ENCODE measurements at regions not wholly inside any gene's neighbourhood (a gene's known extent, or its start where the extent isn't known, plus 50 kb on each side); places are given as distances from the start of the nearest gene placed in this dataset.

- ATAC-seq (ENCODE audit: low read depth) (no peak), DNase-seq (no peak)
- no peaks in the 10 kb centered on the region for H4K20me1 ChIP-seq (ENCODE audit: control insufficient read depth, insufficient read depth, low read length, poor library complexity, severe bottlenecking)
- H3K9ac ChIP-seq (ENCODE audit: low read length): no peak overlapping the region
- peaks cover 0 to 16% (median 0%) of the 10 kb centered on the region in 3 donors for H3K9me3 ChIP-seq (ENCODE audit: control extremely low read depth in 1 of 3, control insufficient read depth in 2 of 3, insufficient read depth in 1 of 3, low read length in 2 of 3)
- H3K4me1 ChIP-seq (ENCODE audit: control insufficient read depth in 2 of 2, insufficient read depth in 2 of 2, low read length in 2 of 2): no peaks in the 10 kb centered on the region
- WGBS (ENCODE audit: insufficient coverage): 67% methylated on average over 11 of the region's 16 CpGs
- Mint-ChIP-seq H3K9me3 (ENCODE audit: insufficient read depth) (peaks cover 6% of the 10 kb centered on the region), H3K27ac (no peak overlapping the region), H3K4me1 (no peaks in the 10 kb centered on the region), H3K27me3 (no peaks in the 10 kb centered on the region), H3K4me3 (no peak overlapping the region)
- H3K4me3 ChIP-seq (ENCODE audit: control extremely low read depth in 1 of 5, extremely low read depth in 1 of 5, insufficient read depth in 1 of 5, low read depth in 2 of 5, low read length in 4 of 5): no peak overlapping the region
- TF ChIP-seq EZH2 (IDR thresholded peaks at IDR 0.05; ENCODE audit: borderline replicate concordance, insufficient read depth, low read depth, low read length, poor library complexity, severe bottlenecking): no peak
- TF ChIP-seq CTCF (IDR thresholded peaks at IDR 0.05): no peak
- ChIA-PET POLR2A (no interaction called here), CTCF (no interaction called here)
- intact Hi-C loops (cut with micrococcal nuclease): no loop called here
- no peak overlapping the region for H2AFZ ChIP-seq (ENCODE audit: insufficient read depth, low read depth, low read length, poor library complexity, severe bottlenecking)
- no peak overlapping the region for H3K27ac ChIP-seq (ENCODE audit: low read length in 2 of 2)
- no peak overlapping the region for H3K4me2 ChIP-seq (replicated peaks; ENCODE audit: low read depth, low read length, poor library complexity, severe bottlenecking)
- no peaks in the 10 kb centered on the region for H3K79me2 ChIP-seq (ENCODE audit: control insufficient read depth, insufficient read depth, low read length)
- H3K36me3 ChIP-seq (replicated peaks in 1 of 2; ENCODE audit: control extremely low read depth in 1 of 2, control insufficient read depth in 1 of 2, extremely low read depth in 1 of 2, insufficient read depth in 2 of 2, low read length in 1 of 2): no peaks in the 10 kb centered on the region
- H3K27me3 ChIP-seq (replicated peaks in 1 of 4; ENCODE audit: control extremely low read depth in 1 of 4, control insufficient read depth in 3 of 4, insufficient read depth in 4 of 4, low read length in 3 of 4): no peaks in the 10 kb centered on the region
These were observed 108.7 kb upstream of the ACTRT2 start for GRCh38 chr1:2912424-2913061.

- Mint-ChIP-seq H3K27ac (no peak overlapping the region), H3K27me3 (no peaks in the 10 kb centered on the region), H3K9me3 (ENCODE audit: insufficient read depth) (peaks cover 6% of the 10 kb centered on the region), H3K4me3 (no peak overlapping the region), H3K4me1 (no peaks in the 10 kb centered on the region)
- ChIA-PET POLR2A (no interaction called here), CTCF (no interaction called here)
- Histone ChIP-seq H3K79me2 (ENCODE audit: control insufficient read depth, insufficient read depth, low read length) (no peaks in the 10 kb centered on the region), H3K4me1 (ENCODE audit: control insufficient read depth in 2 of 2, insufficient read depth in 2 of 2, low read length in 2 of 2) (no peaks in the 10 kb centered on the region), H3K4me3 (ENCODE audit: control extremely low read depth in 1 of 5, extremely low read depth in 1 of 5, insufficient read depth in 1 of 5, low read depth in 2 of 5, low read length in 4 of 5) (no peak overlapping the region), H3K9ac (ENCODE audit: low read length) (no peak overlapping the region), H3K27ac (ENCODE audit: low read length in 2 of 2) (no peak overlapping the region), H3K36me3 (replicated peaks in 1 of 2; ENCODE audit: control extremely low read depth in 1 of 2, control insufficient read depth in 1 of 2, extremely low read depth in 1 of 2, insufficient read depth in 2 of 2, low read length in 1 of 2) (no peaks in the 10 kb centered on the region), H3K9me3 (ENCODE audit: control extremely low read depth in 1 of 3, control insufficient read depth in 2 of 3, insufficient read depth in 1 of 3, low read length in 2 of 3) (peaks cover 0 to 16% (median 0%) of the 10 kb centered on the region in 3 donors), H4K20me1 (ENCODE audit: control insufficient read depth, insufficient read depth, low read length, poor library complexity, severe bottlenecking) (no peaks in the 10 kb centered on the region), H2AFZ (ENCODE audit: insufficient read depth, low read depth, low read length, poor library complexity, severe bottlenecking) (no peak overlapping the region), H3K4me2 (replicated peaks; ENCODE audit: low read depth, low read length, poor library complexity, severe bottlenecking) (no peak overlapping the region), H3K27me3 (replicated peaks in 1 of 4; ENCODE audit: control extremely low read depth in 1 of 4, control insufficient read depth in 3 of 4, insufficient read depth in 4 of 4, low read length in 3 of 4) (no peaks in the 10 kb centered on the region)
- ATAC-seq (ENCODE audit: low read depth): no peak
- WGBS (ENCODE audit: insufficient coverage): 94% methylated on average over 15 of the region's 15 CpGs
- intact Hi-C loops (cut with micrococcal nuclease): no loop called here
- DNase-seq: no peak
- no peak for TF ChIP-seq EZH2 (IDR thresholded peaks at IDR 0.05; ENCODE audit: borderline replicate concordance, insufficient read depth, low read depth, low read length, poor library complexity, severe bottlenecking)
- TF ChIP-seq CTCF (IDR thresholded peaks at IDR 0.05): no peak
These were observed 108.2 kb upstream of the ACTRT2 start for GRCh38 chr1:2913091-2913490.
